Osteoblast (primary cell): ENCODE measurements at regions not wholly inside any gene's neighbourhood (a gene's known extent, or its start where the extent isn't known, plus 50 kb on each side); places are given as distances from the start of the nearest gene placed in this dataset.

Source experiments
- DNase-seq: peaks from one replicate; pipeline ENCODE4 v3.0.0; 2011; ENCODE audit warnings: low spot score, mixed read lengths; ENCODE audit not compliant: insufficient read length; ENCODE audit errors: missing footprints
- H2AFZ ChIP-seq: 2 replicates; pipeline ENCODE4 v1.6.0; 2011; ENCODE audit warnings: mild to moderate bottlenecking, low read length
- H3K27ac ChIP-seq: 2 replicates; pipeline ENCODE4 v1.5.1; 2011; ENCODE audit warnings: mild to moderate bottlenecking, low read depth, low read length, moderate library complexity
- H3K27me3 ChIP-seq: 2 replicates; pipeline ENCODE4 v1.6.0; 2012; ENCODE audit warnings: mild to moderate bottlenecking, control low read depth, inconsistent platforms, low read length, moderate library complexity; ENCODE audit not compliant: insufficient read depth
- H3K36me3 ChIP-seq: 2 replicates; pipeline ENCODE4 v1.5.1; 2011; ENCODE audit warnings: mild to moderate bottlenecking, low read length, control low read depth, moderate library complexity; ENCODE audit not compliant: insufficient read depth
- H3K4me1 ChIP-seq: 2 replicates; pipeline ENCODE4 v1.5.1; 2011; ENCODE audit warnings: mild to moderate bottlenecking, low read length, control low read depth, moderate library complexity; ENCODE audit not compliant: insufficient read depth
- H3K4me2 ChIP-seq: 2 replicates; pipeline ENCODE4 v1.6.0; 2011; ENCODE audit warnings: mild to moderate bottlenecking, low read length; ENCODE audit not compliant: insufficient read depth
- H3K4me3 ChIP-seq: fragments of 200-600 bp; sonication (generic); 3 replicates; pipeline ENCODE4 v1.5.1; 2012; ENCODE audit warnings: mild to moderate bottlenecking, low read length, inconsistent platforms; ENCODE audit not compliant: insufficient read depth
- H3K79me2 ChIP-seq: 2 replicates; pipeline ENCODE4 v1.6.0; 2012; ENCODE audit warnings: mild to moderate bottlenecking, low read length, control low read depth, inconsistent platforms; ENCODE audit not compliant: insufficient read depth
- H3K9me3 ChIP-seq: 2 replicates; pipeline ENCODE4 v1.5.1; 2011; ENCODE audit warnings: low read depth, low read length, control low read depth
- H4K20me1 ChIP-seq: 2 replicates; pipeline ENCODE4 v1.6.0; 2012; ENCODE audit warnings: mild to moderate bottlenecking, low read length, control low read depth; ENCODE audit not compliant: insufficient read depth
- CTCF ChIP-seq: IDR thresholded peaks from 2 replicates; pipeline ENCODE4 v1.5.1; 2011; ENCODE audit warnings: mild to moderate bottlenecking, low read depth, low read length, moderate library complexity; ENCODE audit errors: extremely low read depth

- H3K9me3 ChIP-seq, result no peaks in the 10 kb centered on the region
- H3K4me3 ChIP-seq, result no peak overlapping the region
- no peak overlapping the region for H3K4me2 ChIP-seq
- no peak overlapping the region for H2AFZ ChIP-seq
- H3K27me3 ChIP-seq, result no peaks in the 10 kb centered on the region
- no peak for TF ChIP-seq CTCF
- H3K36me3 ChIP-seq, result no peaks in the 10 kb centered on the region
- H3K4me1 ChIP-seq, result peaks cover 21% of the 10 kb centered on the region
- H3K79me2 ChIP-seq, result no peaks in the 10 kb centered on the region
- no peaks in the 10 kb centered on the region for H4K20me1 ChIP-seq
- no peak for DNase-seq
- peak overlapping the region; percentile 15 for H3K27ac ChIP-seq
These were observed 77.2 kb upstream of the ST6GAL2 start for GRCh38 chr2:106963156-106963555.

DNA sequence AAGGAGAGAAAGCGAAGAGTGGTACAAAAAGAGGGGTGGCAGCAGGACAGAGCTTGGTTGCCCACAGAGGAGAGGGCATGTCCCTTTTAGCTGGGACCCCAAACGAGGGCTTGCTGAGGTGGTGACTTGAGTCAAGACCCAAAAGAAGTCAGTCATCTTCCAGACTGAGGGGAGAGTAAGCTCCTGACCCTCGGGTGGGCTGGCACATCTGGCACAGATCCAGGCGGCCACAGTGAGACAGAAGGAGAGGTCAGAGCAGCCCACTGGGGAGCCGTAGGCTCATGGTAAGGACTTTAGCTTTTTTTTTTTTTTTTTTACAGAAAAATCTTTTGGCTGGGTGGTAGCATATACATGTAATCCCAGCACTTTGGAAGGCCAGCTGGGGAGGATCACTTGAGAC is 77.9 kb upstream of the ST6GAL2 start:
- Histone ChIP-seq H3K4me1 (peaks cover 21% of the 10 kb centered on the region), H4K20me1 (no peaks in the 10 kb centered on the region), H3K9me3 (no peaks in the 10 kb centered on the region), H3K27me3 (no peaks in the 10 kb centered on the region), H2AFZ (no peak overlapping the region), H3K79me2 (no peaks in the 10 kb centered on the region), H3K4me2 (no peak overlapping the region), H3K27ac (no peak overlapping the region), H3K4me3 (no peak overlapping the region), H3K36me3 (no peaks in the 10 kb centered on the region)
- TF ChIP-seq CTCF, result no peak
- DNase-seq, result no peak

DNA sequence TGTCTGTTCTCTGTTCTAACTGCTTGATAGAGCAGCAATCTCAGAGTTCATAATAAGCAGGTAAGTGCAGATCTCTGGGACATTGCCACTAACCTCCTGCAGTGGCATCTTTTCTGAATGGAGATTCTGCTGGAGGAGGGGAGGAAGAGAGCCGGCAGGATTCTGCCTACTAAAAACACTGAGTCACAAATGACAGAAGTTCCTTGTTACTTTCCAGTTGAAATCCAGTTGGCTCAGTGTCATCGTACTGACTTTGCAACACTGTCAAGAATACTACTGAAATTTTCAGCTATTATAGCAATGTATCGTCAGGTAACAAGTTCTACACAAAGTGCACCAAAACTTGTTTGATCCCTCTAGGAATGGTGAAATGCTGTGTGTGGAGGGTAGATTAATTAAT is 79.6 kb upstream of the ST6GAL2 start:
- no peak for TF ChIP-seq CTCF
- Histone ChIP-seq H3K27me3 (no peaks in the 10 kb centered on the region), H3K9me3 (no peaks in the 10 kb centered on the region), H3K36me3 (no peaks in the 10 kb centered on the region), H3K79me2 (no peaks in the 10 kb centered on the region), H4K20me1 (no peaks in the 10 kb centered on the region), H3K27ac (no peak overlapping the region), H3K4me2 (no peak overlapping the region), H3K4me3 (no peak overlapping the region), H2AFZ (no peak overlapping the region), H3K4me1 (peaks cover 18% of the 10 kb centered on the region)
- DNase-seq, result no peak

- no peak for TF ChIP-seq CTCF
- no peaks in the 10 kb centered on the region for H3K27me3 ChIP-seq
- peaks cover 38% of the 10 kb centered on the region for H3K4me1 ChIP-seq
- H3K79me2 ChIP-seq, result no peaks in the 10 kb centered on the region
- no peak overlapping the region for H3K4me3 ChIP-seq
- no peaks in the 10 kb centered on the region for H4K20me1 ChIP-seq
- no peaks in the 10 kb centered on the region for H3K9me3 ChIP-seq
- no peak for DNase-seq
- no peaks in the 10 kb centered on the region for H3K36me3 ChIP-seq
- H3K27ac ChIP-seq, result peak overlapping the region; percentile 84
- no peak overlapping the region for H2AFZ ChIP-seq
- no peak overlapping the region for H3K4me2 ChIP-seq
These were observed 83.8 kb upstream of the ST6GAL2 start for GRCh38 chr2:106969777-106970176.
